H1 (cell line): ENCODE measurements at regions not wholly inside any gene's neighbourhood (a gene's known extent, or its start where the extent isn't known, plus 50 kb on each side); places are given as distances from the start of the nearest gene placed in this dataset.

ENCODE experiments used
- EP300 ChIP-seq, 2 experiments: IDR thresholded peaks; 1 replicate in 1 of 2; 2 replicates in 1 of 2; pipeline ENCODE4 v1.6.1; 2011 to 2012; ENCODE audit warnings: low read depth in 2 of 2, low read length in 2 of 2, mild to moderate bottlenecking in 2 of 2, borderline replicate concordance in 1 of 2, inconsistent platforms in 1 of 2, moderate library complexity in 1 of 2
- POLR2A ChIP-seq, 2 experiments: IDR thresholded peaks; 1 replicate in 1 of 2; 2 replicates in 1 of 2; pipeline ENCODE4 v1.6.1; 2011; ENCODE audit warnings: low read depth in 2 of 2, low read length in 2 of 2, mild to moderate bottlenecking in 2 of 2; ENCODE audit errors: control extremely low read depth in 1 of 2

GRCh38 chr5:33322632-33323031 lies 118.1 kb upstream of the TARS1 start:
- TF ChIP-seq POLR2A (IDR thresholded peaks at IDR 0.05; ENCODE audit: control extremely low read depth in 1 of 2, low read depth in 2 of 2, low read length in 2 of 2) = no peak
- no peak for TF ChIP-seq EP300 (IDR thresholded peaks at IDR 0.05; ENCODE audit: borderline replicate concordance in 1 of 2, low read depth in 2 of 2, low read length in 2 of 2)
